ENCODE measurements at regions not wholly inside any gene's neighbourhood (a gene's known extent, or its start where the extent isn't known, plus 50 kb on each side); places are given as distances from the start of the nearest gene placed in this dataset.

DNA sequence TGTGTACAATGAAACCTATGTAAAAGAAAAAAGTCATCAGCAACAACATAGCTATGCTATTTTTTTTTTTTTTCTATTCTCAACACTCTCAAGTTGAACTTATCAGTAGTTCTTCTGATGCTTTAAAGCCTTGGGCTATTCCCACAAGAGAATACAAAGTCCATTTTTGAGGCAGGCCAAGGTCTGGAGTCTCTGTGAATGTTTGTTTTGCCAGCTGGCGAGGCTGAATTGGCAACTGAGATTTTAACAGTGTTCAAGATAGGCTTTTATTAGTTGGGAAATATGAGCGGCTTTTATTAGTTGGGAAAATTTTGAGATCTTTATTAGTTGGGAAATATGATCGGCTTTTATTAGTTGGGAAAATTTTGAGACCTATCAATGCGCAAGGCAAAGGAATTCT is 336.6 kb downstream of the SLITRK2 start:
- no peak for DNase-seq

- no peak for DNase-seq
Measured at GRCh38 chrX:146160443-146161203, 343.0 kb downstream of the SLITRK2 start.

DNA sequence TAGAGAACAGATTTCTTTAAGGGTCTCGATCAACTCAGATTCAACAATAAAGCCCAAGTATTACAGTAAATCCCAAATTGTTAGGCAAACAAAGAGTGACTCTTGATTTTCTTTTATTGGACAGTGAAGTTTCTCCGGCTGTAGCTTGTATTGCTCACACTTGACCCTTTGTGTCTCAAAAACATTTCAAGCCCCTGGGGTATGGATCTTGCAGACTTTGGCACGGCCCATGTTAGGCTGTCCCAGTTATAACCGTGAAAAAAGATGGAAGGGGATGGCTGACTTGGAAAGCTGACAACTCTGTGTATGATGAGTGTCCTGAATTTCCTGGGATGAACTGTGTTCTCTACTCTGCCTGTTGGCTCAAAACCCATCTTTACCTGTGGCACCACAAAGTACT is 356.1 kb downstream of the SLITRK2 start:
- DNase-seq: no peak

DNA sequence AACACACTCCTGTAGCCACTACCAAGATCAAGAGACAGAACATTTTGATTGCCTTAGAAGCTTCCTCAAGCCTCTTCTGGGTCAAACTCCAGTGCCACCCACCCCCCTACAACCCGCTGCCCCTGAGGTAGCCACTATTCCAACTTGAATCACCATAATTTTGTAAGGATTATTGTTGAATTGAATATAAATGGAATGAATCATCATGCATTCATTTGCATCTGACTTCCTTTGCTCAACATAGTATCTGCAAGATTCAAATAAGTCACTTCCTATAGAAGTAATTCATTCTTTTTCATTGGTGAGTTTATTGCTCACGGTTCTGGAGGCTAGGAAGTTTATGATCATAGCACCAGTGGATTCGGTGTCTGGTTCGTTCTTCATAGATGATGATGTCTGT is 364.2 kb downstream of the SLITRK2 start:
- DNase-seq: no peak

DNA sequence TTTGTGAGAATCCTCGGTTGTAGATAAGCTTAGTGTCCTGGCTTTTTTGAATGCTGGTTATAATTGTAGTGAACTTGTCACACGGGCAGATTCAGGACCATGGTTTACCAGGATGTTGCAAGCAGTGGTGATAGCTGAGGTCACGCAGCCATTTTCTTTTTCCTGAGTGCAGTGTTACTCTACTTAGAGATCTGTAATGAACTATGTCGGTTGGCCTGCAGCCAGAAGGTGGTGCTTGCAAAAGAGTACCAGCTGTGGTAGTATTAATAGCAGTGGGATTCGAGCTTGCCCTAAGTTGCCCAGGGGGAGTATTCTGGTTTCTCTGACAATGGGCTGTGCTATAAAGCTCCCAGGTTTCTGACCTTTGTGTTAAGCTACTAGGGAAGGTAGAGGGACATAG is 368.9 kb downstream of the SLITRK2 start:
- no peak for DNase-seq

- DNase-seq: no peak
Measured at GRCh38 chrX:146189371-146189770, 371.7 kb downstream of the SLITRK2 start.

DNA sequence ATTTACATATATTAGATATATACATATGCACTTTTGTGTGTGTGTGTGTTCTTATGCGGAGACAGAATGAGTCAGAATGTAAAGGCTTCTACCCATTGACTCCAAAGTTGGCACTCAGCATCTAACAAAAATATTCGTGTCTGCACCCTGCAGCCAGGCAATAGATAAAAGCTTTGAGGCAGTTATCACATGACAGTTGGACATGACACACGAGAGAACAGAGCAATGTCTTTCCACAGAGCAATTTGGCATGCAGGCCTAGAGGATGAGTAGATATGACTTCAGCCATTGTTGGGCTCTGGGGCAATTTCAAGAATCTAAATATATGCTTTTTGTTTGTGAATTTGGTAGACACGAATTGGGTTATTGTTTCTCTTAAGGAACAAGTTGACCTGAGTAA is 391.2 kb downstream of the SLITRK2 start:
- DNase-seq: no peak

DNA sequence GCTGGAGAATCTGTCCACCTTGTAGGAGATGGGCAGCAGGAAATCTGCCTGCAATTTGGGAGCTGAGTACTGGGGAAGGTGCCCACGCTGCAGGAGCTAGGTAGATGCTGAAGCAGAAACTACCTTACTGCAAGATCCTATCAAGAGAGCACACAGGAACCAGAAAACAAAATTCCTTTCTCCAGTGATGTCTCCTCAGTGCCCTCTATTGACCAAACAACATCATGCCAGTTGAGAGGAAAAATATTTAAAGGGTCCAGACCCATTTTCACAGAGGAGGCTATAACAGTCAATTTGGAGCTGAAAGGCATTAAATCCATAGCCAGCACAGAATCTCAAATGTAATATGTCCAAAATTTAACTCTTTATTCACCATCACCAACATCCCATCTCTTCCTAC is 406.8 kb downstream of the SLITRK2 start:
- DNase-seq: peak in 1 of 2 experiments; percentile 2

DNA sequence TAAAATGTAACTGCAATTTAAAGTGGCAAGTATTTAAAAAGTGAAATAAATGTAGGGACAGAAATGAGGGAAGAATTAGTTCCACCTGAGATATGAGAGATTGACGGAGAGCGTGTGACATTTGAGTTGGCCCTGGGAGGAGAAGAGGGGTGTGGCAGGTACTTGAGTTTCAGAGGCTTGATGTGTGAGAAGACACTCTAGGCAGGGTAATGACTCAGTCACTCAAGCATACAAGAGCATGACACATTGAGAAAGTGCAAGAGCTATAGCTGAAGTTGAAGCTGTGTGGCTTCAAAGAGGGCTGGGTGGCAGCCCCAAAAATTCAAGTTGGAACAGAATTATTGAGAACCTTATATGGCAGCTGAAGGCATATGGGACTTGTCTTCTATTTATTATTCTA is 420.5 kb downstream of the SLITRK2 start:
- DNase-seq: no peak

GRCh38 chrX:146241902-146242301 is 424.3 kb downstream of the SLITRK2 start:
- no peak for DNase-seq

- DNase-seq: no peak
Measured at GRCh38 chrX:146243041-146243440, 425.4 kb downstream of the SLITRK2 start.

DNA sequence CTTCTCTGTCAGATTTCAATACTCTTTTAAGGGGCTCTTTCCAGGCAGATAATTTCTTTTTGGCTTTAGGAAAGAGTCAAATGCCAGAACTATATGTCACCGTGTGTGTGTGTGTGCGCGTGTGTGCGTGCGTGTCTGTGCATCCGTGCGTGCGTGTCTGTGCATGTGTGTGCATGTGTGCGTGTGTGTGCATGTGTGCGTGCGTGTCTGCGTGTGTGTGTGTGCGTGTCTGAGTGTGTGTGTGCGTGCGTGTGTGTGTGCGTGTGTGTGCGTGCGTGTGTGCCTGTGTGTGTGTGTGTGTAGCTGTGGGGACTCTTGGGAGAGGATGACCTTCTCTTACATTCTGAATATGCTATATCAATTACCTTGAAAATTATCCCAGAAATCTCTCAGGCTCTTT is 441.6 kb downstream of the SLITRK2 start:
- no peak for DNase-seq

DNA sequence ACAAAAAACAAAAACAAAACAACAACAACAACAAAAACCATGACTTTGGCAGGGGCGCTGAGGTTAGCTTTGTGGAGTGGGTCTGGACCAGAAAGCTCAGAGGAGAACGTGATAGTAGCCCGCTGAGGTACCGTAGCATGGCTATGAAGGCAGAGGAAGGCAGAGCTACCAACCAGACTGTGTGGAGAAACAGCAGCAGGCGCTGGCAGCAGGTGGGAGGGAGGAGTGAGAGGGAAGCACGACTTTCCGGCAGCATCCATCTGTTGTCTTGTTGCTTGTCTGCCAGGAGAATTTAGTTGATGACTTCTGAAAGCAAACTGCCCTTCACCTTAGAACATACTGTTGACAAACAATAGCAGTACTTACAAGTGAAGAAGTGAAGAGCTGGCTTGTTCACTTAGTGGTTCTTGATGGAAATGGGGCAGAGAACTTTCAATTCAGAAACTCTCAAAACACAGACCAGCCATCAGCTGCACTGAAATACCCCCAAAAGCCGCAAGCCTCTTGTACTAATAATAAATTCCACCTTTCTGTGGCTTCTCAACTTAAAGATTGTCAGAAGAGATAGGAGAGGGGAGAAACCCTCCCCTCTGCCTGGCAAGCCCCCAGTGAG is 447.2 kb downstream of the SLITRK2 start:
- DNase-seq: no peak

GRCh38 chrX:146278381-146278780 is 460.8 kb downstream of the SLITRK2 start:
- peak in 1 of 2 experiments; percentile 14 for DNase-seq
